ENCODE measurements at regions not wholly inside any gene's neighbourhood (a gene's known extent, or its start where the extent isn't known, plus 50 kb on each side); places are given as distances from the start of the nearest gene placed in this dataset.
"Not testable (repeated sequence)": the region's sequence is repeated elsewhere in the genome, so short reads cannot be mapped to it uniquely, and the experiment has no call there.

DNA sequence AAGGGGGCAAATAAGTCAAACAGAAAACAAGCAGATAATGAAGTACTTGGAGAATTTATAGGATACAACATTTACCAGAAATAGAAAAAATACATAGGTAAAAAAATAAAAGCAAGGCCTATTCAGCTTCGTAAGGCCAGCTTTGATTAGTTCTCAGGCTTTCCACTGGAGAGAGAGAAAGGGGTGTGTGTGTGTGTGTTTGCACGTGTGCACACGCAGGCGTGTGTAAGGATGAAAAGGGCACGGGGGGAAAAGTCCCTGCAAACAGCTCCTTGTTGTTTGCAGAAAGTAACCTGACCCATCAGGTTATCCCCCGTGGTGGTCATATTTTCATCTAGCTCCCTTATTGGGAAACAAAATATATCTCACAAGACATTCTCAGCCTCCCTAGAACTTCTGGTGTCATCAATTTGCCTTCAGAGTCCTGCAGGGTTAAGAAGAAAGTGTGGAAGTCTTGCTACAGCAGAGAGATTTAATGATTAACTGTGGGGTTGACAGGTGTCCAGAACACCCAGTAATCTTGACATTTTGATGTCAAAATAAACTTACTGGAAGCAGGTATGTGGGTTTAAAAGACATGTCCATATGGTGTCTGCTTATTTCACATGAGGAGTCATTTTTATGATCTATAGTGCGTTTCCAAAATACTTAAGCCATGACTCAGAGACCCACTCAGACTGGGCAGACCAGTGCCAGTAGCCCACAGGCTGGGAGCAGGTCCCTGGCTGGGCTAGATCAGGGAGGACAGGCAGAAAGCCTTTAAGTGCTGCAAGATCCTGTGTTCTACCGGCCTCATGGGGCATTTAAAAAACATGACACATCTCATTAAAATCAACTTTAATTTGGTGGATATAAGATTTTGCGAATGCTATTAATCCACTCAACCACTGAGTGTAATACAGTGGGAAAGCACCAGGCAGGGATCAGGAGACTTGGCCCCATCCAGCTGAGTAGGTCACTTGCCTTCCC is 487.6 kb upstream of the CAMK1G start:
- DNase-seq = no peak

GRCh38 chr1:209100460-209100859 is 483.1 kb upstream of the CAMK1G start:
- no peak for DNase-seq

GRCh38 chr1:209101106-209101505 is 482.4 kb upstream of the CAMK1G start:
- no peak for DNase-seq

- no peak for DNase-seq
Observed at GRCh38 chr1:209102120-209102519, 481.4 kb upstream of the CAMK1G start.

- DNase-seq = no peak
Observed at GRCh38 chr1:209102531-209102930, 481.0 kb upstream of the CAMK1G start.

DNA sequence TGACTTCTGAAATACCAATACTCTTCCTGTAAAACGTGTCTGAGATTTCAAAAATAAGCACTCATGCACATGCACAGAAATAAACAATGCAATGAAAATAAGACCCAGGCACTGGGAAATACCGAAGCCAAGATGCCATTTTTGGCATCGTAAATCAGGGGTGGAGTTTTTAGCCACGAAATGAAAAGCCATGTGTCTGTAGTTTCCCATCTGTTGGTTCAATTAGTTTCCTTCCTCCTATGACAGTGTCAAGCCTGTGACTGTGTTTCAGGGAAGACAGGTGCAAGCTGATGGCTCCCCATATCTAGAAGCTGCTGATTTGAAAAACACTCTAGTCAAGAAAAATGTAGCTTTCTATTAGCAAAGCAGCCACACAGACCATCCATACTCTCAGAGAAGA is 480.4 kb upstream of the CAMK1G start:
- no peak for DNase-seq

DNA sequence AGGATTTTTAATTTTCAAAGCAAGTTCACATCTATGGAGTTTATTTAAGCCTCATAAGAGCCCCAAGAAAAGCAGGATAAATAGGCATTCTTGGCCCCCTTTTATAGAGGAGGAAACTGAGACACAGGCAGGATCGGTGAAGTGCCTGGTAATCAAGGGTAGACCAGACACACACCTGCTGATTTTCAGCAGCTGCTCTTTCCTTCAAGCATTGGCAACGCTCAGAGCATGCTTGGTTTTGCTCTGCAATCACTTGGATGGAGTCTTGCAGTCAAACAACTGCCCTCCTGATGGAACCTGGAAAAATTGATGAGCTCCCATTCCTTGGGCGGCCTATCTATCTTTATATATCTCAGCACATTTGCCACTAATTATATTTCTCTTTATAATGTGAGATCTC is 478.9 kb upstream of the CAMK1G start:
- no peak for DNase-seq

GRCh38 chr1:209105701-209106100 is 477.8 kb upstream of the CAMK1G start:
- no peak for DNase-seq

GRCh38 chr1:209106237-209106741 is 477.2 kb upstream of the CAMK1G start:
- DNase-seq = no peak

- no peak for DNase-seq
Observed at GRCh38 chr1:209106861-209107260, 476.7 kb upstream of the CAMK1G start.

DNA sequence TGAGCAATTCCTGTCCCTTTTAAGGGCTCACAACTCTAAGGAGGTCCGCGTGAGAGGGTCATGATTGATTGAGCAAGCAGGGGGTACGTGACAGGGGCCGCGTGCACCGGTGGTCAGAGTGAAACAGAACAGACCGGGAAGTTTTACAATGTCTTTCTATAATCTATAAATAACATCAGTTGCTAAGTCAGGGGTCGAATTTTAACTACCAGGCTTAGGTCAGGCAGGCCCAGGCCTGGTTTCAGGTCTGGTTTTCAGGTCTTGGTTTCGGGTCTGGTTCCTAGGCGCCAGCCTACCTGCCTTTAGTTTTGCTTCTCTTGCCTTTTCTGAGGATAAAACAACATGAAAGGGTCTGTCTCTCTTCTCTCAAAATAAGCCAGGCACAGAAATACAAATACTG is 476.0 kb upstream of the CAMK1G start:
- DNase-seq = no peak

DNA sequence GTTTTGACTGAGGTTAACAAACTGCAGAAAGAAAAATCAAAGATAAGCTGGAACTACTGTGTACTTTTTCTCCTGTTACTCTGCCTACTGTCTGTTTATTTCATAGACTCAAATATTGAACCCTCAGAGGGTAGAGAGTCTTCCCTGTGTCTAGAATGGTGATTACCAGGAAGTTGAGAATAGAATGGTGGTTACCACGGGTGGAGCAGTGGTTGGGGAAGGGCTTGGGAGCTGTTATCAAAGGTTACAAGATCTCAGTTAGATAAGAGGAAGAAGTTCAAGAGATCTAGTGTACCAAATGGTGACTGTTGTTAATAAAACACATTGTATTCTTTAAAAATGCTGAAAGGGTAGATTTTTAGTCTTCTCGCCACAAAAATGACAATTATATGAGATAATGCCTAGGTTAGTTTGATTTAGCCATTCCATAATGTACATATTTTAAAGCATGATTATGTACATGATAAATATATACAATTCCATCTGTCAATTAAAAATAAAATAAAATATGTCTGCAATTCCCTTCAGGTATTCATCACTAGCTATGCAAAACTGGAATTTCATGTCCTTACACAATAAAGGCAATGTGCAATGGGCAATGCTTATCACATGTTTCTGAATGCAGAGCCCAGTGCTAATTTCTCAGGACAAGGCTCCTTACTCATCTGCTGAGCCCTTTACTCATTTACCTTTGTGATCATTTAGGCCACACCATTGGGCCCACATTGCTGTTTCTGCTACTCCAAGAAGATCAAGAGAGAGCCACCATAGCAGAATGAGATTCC is 474.3 kb upstream of the CAMK1G start:
- no peak for DNase-seq

DNA sequence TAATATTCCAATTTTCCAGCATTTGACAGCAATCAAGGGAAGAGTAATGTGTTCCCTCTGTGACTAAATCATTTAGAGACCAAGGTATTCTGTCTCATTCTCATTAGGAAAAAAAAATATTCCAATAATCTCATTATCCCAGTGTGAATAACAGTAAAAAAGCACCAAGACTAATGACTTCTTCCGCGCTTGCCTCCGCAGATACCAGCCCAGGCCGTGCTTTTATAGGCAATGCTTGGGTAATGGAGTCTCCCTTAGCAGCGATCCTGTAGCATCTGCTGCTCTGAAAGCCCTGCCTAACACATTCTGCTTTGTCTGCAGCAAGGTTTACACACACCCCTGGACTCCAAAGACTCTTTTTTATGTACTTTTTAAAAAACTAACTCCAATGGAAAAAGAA is 470.0 kb upstream of the CAMK1G start:
- no peak for DNase-seq

GRCh38 chr1:209116705-209117104 is 466.8 kb upstream of the CAMK1G start:
- no peak for DNase-seq

- no peak for DNase-seq
Observed at GRCh38 chr1:209123601-209124000, 459.9 kb upstream of the CAMK1G start.

DNA sequence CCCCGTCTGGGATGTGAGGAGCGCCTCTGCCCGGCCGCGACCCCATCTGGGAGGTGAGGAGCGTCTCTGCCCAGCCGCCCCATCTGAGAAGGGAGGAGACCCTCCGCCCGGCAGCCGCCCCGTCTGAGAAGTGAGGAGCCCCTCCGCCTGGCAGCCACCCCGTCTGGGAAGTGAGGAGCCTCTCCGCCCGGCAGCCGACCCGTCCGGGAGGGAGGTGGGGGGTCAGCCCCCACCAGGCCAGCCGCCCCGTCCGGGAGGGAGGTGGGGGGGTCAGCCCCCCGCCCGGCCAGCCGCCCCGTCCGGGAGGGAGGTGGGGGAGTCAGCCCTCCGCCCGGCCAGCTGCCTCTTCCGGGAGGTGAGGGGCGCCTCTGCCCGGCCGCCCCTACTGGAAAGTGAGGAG is 454.4 kb upstream of the CAMK1G start:
- DNase-seq = not testable (repeated sequence)

GRCh38 chr1:209130886-209131285 is 452.6 kb upstream of the CAMK1G start:
- DNase-seq = no peak

DNA sequence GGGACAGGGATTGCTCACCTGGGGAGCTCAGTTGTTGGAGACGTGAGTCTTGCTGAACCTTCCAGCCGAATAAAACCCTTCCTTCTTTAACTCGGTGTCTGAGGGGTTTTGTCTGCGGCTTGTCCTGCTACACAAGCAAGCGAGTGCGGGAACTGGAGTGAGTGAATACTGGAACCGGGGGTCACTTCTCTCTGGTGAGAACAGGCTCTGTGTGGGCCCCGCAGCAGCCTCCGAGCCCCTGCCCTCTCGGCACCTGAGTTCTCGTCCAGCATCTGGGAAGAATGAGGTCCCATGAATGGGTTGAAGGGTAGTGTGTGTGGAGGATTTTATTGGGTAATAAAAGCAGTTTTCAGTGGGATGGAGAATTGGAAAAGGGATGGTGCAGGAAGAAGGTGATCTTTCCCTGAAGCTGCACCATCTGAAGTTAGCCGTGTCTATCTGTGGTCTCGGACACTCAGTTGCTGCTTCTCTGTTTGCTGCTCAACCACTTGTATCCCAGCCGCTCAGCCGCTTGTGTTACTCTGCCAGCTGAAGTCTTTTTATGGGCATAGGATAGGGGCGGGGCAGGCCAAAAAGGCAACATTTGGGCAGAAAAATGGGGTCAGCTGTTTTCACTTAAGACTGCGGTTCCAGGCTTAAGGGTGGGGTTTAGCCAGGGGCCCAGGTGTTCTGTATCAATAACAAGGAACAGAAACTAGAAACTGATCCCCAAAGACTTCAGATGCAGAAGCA is 450.6 kb upstream of the CAMK1G start:
- DNase-seq = no peak

DNA sequence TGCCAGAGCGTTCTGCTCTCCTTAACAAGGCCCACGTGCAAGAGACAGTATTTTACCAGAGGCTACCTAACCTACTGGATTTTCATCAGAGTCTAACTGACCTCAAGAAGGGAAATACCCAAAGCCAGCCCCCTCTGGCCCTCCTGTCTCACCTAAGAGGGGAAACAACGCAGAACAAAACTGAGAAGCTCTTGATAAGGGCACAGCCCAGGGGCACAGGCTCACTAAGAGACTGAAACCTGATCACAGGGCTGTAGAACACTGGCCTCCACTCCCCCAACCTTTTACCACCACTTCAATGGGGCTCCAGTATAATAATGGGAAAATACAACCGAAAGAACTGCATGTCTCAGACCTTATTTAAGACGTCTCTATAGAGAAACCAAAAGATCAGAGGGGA is 449.5 kb upstream of the CAMK1G start:
- DNase-seq = no peak

DNA sequence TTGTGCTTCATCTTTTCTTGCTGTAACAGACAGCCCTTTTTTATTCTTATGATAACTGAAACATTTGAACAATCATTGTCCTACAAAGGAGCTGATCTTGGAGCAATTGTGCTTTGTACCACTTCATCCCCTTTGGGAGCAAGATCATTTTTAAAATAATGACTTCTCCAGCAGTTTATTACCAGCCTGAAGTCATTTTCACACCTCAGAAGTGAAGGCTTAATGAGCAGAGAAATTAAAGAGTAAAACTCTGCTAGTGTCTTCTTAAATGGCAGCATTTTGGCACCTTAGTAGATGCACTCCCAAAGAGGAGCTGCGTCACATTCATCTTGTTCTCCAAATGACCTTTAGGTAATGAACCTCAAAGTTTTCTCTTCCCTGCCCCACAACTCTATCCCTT is 439.6 kb upstream of the CAMK1G start:
- DNase-seq = no peak

DNA sequence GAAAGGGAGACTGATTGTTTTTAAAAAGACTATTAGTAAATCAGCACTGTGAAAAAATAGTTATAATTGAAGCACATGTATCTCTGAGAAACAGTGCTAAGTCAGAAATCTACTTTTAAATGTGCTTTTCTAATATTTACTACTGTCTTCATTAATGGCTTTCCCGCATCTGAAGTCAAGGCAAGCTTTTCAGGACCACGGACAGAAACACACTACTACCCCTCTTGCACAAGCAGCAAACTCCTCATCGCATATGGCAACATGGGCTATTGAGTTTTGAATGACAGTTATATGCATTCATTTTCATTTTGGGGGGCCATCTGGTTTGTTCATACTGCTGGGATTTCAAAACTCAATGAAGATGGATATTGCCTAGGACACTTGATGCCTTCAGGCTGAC is 433.4 kb upstream of the CAMK1G start:
- no peak for DNase-seq

DNA sequence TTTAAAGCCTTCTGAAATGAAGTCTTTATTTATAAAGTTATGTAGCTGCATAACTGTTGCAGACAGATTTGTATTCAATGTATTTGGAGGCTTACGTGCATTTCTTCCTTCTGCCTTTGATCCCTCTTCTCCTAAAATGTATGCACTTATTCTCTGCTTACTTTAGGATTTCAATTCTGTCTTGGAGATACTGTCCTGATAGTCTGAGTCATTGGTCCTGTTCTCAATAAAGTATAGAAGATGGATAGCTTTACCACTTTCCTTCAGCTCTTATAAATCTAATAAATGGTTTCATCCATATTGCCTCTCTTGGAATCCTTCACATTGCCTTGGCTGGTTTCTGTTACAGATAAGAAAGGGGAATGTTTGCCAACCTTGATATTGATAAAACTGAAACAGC is 430.1 kb upstream of the CAMK1G start:
- DNase-seq = no peak

DNA sequence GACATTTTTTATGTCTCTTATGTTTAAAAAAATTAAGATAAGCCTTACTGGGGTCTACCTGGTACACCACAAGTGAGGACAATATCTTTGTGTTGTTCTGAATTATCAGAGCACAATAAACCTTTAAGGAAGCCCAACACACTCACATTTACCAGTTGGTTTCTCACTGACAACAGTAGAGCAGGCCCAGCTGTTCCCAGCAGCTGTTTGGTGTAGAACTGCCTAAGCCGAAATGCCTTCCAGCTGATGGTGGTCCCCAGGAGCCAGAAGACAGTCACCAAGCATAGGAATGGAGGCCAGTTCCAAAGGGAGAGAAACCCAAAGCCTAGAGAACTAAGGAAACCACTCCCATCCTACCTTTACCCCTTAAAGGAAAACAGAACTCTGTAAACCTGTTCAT is 428.6 kb upstream of the CAMK1G start:
- DNase-seq = no peak

All from NCI-H187 treated with DMSO at 0.1 percent for 48 hours (cell line).